GM18861 (cell line): ENCODE measurements at regions not wholly inside any gene's neighbourhood (a gene's known extent, or its start where the extent isn't known, plus 50 kb on each side); places are given as distances from the start of the nearest gene placed in this dataset.
"Not testable (repeated sequence)": the region's sequence is repeated elsewhere in the genome, so short reads cannot be mapped to it uniquely, and the experiment has no call there.

ENCODE experiments used
- ATAC-seq: cut with Tn5 transposase; IDR thresholded peaks from one replicate; pipeline ENCODE4 v1.9.1; 2021; ENCODE audit not compliant: unreplicated experiment

GRCh38 chr2:6089474-6089873 lies 397.3 kb downstream of the SOX11 start:
- ATAC-seq, result no peak

GRCh38 chr2:6103372-6103771 lies 411.2 kb downstream of the SOX11 start:
- ATAC-seq, result no peak

GRCh38 chr2:6103949-6104348 lies 411.8 kb downstream of the SOX11 start:
- ATAC-seq, result peak; percentile 54

GRCh38 chr2:6107290-6107689 lies 415.1 kb downstream of the SOX11 start:
- ATAC-seq, result no peak

GRCh38 chr2:6109831-6110230 lies 417.6 kb downstream of the SOX11 start:
- no peak for ATAC-seq

- ATAC-seq, result no peak
These were observed 419.6 kb downstream of the SOX11 start for GRCh38 chr2:6111781-6112261.

- ATAC-seq, result no peak
These were observed 421.6 kb downstream of the SOX11 start for GRCh38 chr2:6113786-6114185.

- ATAC-seq, result no peak
These were observed 435.5 kb downstream of the SOX11 start for GRCh38 chr2:6127718-6128117.

- ATAC-seq, result no peak
These were observed 447.0 kb downstream of the SOX11 start for GRCh38 chr2:6139142-6139541.

GRCh38 chr2:6139916-6140315 lies 447.7 kb downstream of the SOX11 start:
- no peak for ATAC-seq

GRCh38 chr2:6140509-6140908 lies 448.3 kb downstream of the SOX11 start:
- no peak for ATAC-seq

GRCh38 chr2:6143812-6144211 lies 451.6 kb downstream of the SOX11 start:
- ATAC-seq, result no peak

- ATAC-seq, result not testable (repeated sequence)
These were observed 455.0 kb downstream of the SOX11 start for GRCh38 chr2:6147215-6147614.

- no peak for ATAC-seq
These were observed 456.7 kb downstream of the SOX11 start for GRCh38 chr2:6148882-6149281.

GRCh38 chr2:6159606-6160005 lies 467.4 kb downstream of the SOX11 start:
- no peak for ATAC-seq

- ATAC-seq, result no peak
These were observed 471.7 kb downstream of the SOX11 start for GRCh38 chr2:6163932-6164331.

GRCh38 chr2:6164986-6165747 lies 473.0 kb downstream of the SOX11 start:
- ATAC-seq, result no peak

GRCh38 chr2:6167592-6168138 lies 475.5 kb downstream of the SOX11 start:
- ATAC-seq, result no peak

GRCh38 chr2:6168485-6168884 lies 476.3 kb downstream of the SOX11 start:
- ATAC-seq, result no peak

GRCh38 chr2:6171294-6171693 lies 479.1 kb downstream of the SOX11 start:
- no peak for ATAC-seq

- no peak for ATAC-seq
These were observed 485.6 kb downstream of the SOX11 start for GRCh38 chr2:6177811-6178210.

GRCh38 chr2:6181525-6181924 lies 489.3 kb downstream of the SOX11 start:
- ATAC-seq, result no peak

- ATAC-seq, result no peak
These were observed 489.7 kb downstream of the SOX11 start for GRCh38 chr2:6181926-6182325.
